ENCODE measurements at regions not wholly inside any gene's neighbourhood (a gene's known extent, or its start where the extent isn't known, plus 50 kb on each side); places are given as distances from the start of the nearest gene placed in this dataset.

GRCh38 chr4:137635108-137635507 lies 102.8 kb upstream of the PCDH18 start:
- TF ChIP-seq, protein P1, sequence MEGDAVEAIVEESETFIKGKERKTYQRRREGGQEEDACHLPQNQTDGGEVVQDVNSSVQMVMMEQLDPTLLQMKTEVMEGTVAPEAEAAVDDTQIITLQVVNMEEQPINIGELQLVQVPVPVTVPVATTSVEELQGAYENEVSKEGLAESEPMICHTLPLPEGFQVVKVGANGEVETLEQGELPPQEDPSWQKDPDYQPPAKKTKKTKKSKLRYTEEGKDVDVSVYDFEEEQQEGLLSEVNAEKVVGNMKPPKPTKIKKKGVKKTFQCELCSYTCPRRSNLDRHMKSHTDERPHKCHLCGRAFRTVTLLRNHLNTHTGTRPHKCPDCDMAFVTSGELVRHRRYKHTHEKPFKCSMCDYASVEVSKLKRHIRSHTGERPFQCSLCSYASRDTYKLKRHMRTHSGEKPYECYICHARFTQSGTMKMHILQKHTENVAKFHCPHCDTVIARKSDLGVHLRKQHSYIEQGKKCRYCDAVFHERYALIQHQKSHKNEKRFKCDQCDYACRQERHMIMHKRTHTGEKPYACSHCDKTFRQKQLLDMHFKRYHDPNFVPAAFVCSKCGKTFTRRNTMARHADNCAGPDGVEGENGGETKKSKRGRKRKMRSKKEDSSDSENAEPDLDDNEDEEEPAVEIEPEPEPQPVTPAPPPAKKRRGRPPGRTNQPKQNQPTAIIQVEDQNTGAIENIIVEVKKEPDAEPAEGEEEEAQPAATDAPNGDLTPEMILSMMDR (IDR thresholded peaks at IDR 0.05; ENCODE audit: insufficient read depth, low read length, missing control alignments) = no peak
- ChIA-PET POLR2A (no interaction called here), CTCF (no interaction called here)
- DNase-seq (ENCODE audit: low read depth, low spot score) = no peak
- no peak overlapping the region for H3K4me3 ChIP-seq (ENCODE audit: low read depth, low read length)

- H3K4me3 ChIP-seq (ENCODE audit: low read depth, low read length) = no peak overlapping the region
- DNase-seq (ENCODE audit: low read depth, low spot score) = no peak
- CTCF ChIA-PET = no interaction called here
- TF ChIP-seq, protein P1 (IDR thresholded peaks at IDR 0.05; ENCODE audit: insufficient read depth, low read length, missing control alignments) = no peak
- POLR2A ChIA-PET = no interaction called here
Measured at GRCh38 chr4:137632842-137633241, 100.5 kb upstream of the PCDH18 start.

GRCh38 chr4:137631605-137632004 lies 99.3 kb upstream of the PCDH18 start:
- CTCF ChIA-PET = no interaction called here
- POLR2A ChIA-PET = no interaction called here
- DNase-seq (ENCODE audit: low read depth, low spot score) = no peak
- TF ChIP-seq, protein P1 (IDR thresholded peaks at IDR 0.05; ENCODE audit: insufficient read depth, low read length, missing control alignments) = no peak
- no peak overlapping the region for H3K4me3 ChIP-seq (ENCODE audit: low read depth, low read length)

- POLR2A ChIA-PET = no interaction called here
Measured at GRCh38 chr4:137630252-137630651, 98.0 kb upstream of the PCDH18 start.

DNA sequence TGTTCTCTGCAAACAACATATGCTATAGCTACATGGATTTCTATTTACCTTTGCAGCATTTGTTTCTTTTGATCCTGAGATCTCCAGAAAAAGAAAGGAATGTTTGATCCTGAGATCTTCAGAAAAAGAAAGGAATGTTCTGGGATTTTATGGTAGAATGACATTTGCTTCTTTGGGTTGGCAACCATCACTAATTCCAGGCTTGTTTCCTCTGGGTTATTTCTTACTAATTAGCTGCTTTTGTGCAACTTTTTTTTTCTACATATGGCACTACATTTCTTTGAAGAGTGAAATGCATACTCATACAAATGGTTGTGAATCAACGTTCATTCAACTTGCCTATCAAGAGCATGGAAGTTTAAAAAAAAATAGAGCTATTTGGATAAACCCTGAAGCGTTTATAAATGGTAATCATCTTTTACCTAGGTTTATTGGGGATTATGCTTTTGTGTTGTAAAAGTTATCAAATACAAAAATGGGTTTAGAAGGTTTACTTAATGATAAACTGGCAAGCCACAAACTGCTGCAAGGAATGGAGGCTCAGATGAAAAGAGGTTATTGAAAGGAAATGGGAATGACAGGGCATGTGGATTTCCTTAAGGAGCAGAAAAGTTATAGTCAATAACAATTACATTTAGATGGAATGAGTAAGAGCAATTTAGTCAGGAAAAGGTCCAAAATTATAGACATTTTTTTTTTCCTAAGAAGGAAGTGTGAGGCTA lies 95.6 kb upstream of the PCDH18 start:
- TF ChIP-seq, protein P1 (IDR thresholded peaks at IDR 0.05; ENCODE audit: insufficient read depth, low read length, missing control alignments) = no peak
- no peak for DNase-seq (ENCODE audit: low read depth, low spot score)
- no peak overlapping the region for H3K4me3 ChIP-seq (ENCODE audit: low read depth, low read length)
- CTCF ChIA-PET = interaction anchor here (0.7 to 1.2 kb wide), 2 partner anchors 16 to 20 kb away, joined by 3 read pairs; no protein-coding TSS in a partner anchor
- POLR2A ChIA-PET = no interaction called here

More at GRCh38 chr4:137630252-137630651, 98.0 kb upstream of the PCDH18 start:
- TF ChIP-seq, protein P1 (IDR thresholded peaks at IDR 0.05; ENCODE audit: insufficient read depth, low read length, missing control alignments) = no peak
- H3K4me3 ChIP-seq (ENCODE audit: low read depth, low read length) = no peak overlapping the region
- CTCF ChIA-PET = no interaction called here
- DNase-seq (ENCODE audit: low read depth, low spot score) = no peak

GRCh38 chr4:137626942-137627738 lies 94.8 kb upstream of the PCDH18 start:
- DNase-seq (ENCODE audit: low read depth, low spot score) = no peak
- TF ChIP-seq, protein P1 (IDR thresholded peaks at IDR 0.05; ENCODE audit: insufficient read depth, low read length, missing control alignments) = no peak
- H3K4me3 ChIP-seq (ENCODE audit: low read depth, low read length) = no peak overlapping the region
- CTCF ChIA-PET = interaction anchor here (0.7 kb wide), 1 partner anchor 16 kb away, joined by 3 read pairs; no protein-coding TSS in a partner anchor
- POLR2A ChIA-PET = no interaction called here
